D721Med (cell line): ENCODE measurements at regions not wholly inside any gene's neighbourhood (a gene's known extent, or its start where the extent isn't known, plus 50 kb on each side); places are given as distances from the start of the nearest gene placed in this dataset.

Source experiments
- DNase-seq: peaks from one replicate; pipeline ENCODE4 v3.0.0; 2011; ENCODE audit warnings: low spot score; ENCODE audit not compliant: insufficient read length
- FAIRE-seq: peaks from 2 replicates; lab custom pipeline; 2011; peaks lifted over from hg19 to GRCh38; lab: Jason Lieb, UNC
- CTCF ChIP-seq: IDR thresholded peaks from 2 replicates; pipeline ENCODE4 v1.5.1; 2012; ENCODE audit warnings: mild to moderate bottlenecking, control low read depth; ENCODE audit not compliant: insufficient read depth; ENCODE audit errors: missing control alignments

- FAIRE-seq (no peak), DNase-seq (no peak)
- no peak for TF ChIP-seq CTCF
Measured at GRCh38 chr7:68438016-68438415, 1160.3 kb upstream of the AUTS2 start.

GRCh38 chr7:68438811-68439210, 1159.5 kb upstream of the AUTS2 start:
- TF ChIP-seq CTCF: no peak
- no peak for FAIRE-seq

GRCh38 chr7:68439897-68440296, 1158.4 kb upstream of the AUTS2 start:
- TF ChIP-seq CTCF: no peak
- FAIRE-seq: no peak
- DNase-seq: no peak

More at GRCh38 chr7:68438811-68439210, 1159.5 kb upstream of the AUTS2 start:
- DNase-seq: no peak

- FAIRE-seq: no peak
- no peak for TF ChIP-seq CTCF
- no peak for DNase-seq
Measured at GRCh38 chr7:68440866-68441265, 1157.4 kb upstream of the AUTS2 start.

- no peak for TF ChIP-seq CTCF
- no peak for FAIRE-seq
- DNase-seq: no peak
Measured at GRCh38 chr7:68441645-68442044, 1156.6 kb upstream of the AUTS2 start.

- no peak for DNase-seq
- no peak for TF ChIP-seq CTCF
- no peak for FAIRE-seq
Measured at GRCh38 chr7:68442931-68443631, 1155.2 kb upstream of the AUTS2 start.

GRCh38 chr7:68444042-68444441, 1154.2 kb upstream of the AUTS2 start:
- DNase-seq (no peak), FAIRE-seq (no peak)
- TF ChIP-seq CTCF: no peak
